NCI-H510A treated with DMSO at 0.1 percent for 48 hours (cell line): ENCODE measurements at regions not wholly inside any gene's neighbourhood (a gene's known extent, or its start where the extent isn't known, plus 50 kb on each side); places are given as distances from the start of the nearest gene placed in this dataset.
"Not testable (repeated sequence)": the region's sequence is repeated elsewhere in the genome, so short reads cannot be mapped to it uniquely, and the experiment has no call there.

ENCODE experiments used
- DNase-seq: peaks from one replicate; lab custom pipeline; 2025; lab: John Stamatoyannopoulos, UW

- not testable (repeated sequence) for DNase-seq
Measured at GRCh38 chr6:16039892-16040627, 88.8 kb upstream of the MYLIP start.

GRCh38 chr6:16038938-16039337, 89.9 kb upstream of the MYLIP start:
- DNase-seq: no peak

GRCh38 chr6:16035488-16036080, 93.3 kb upstream of the MYLIP start:
- DNase-seq: no peak

GRCh38 chr6:16033214-16033613, 95.7 kb upstream of the MYLIP start:
- no peak for DNase-seq

- no peak for DNase-seq
Measured at GRCh38 chr6:16031278-16031981, 97.5 kb upstream of the MYLIP start.

GRCh38 chr6:16028966-16029365, 99.9 kb upstream of the MYLIP start:
- no peak for DNase-seq

GRCh38 chr6:16020259-16020658, 108.6 kb upstream of the MYLIP start:
- no peak for DNase-seq

GRCh38 chr6:16019462-16019861, 109.4 kb upstream of the MYLIP start:
- DNase-seq: no peak

- DNase-seq: no peak
Measured at GRCh38 chr6:16018626-16019025, 110.3 kb upstream of the MYLIP start.

- not testable (repeated sequence) for DNase-seq
Measured at GRCh38 chr6:16014325-16014724, 114.6 kb upstream of the MYLIP start.

GRCh38 chr6:16007146-16007545, 121.7 kb upstream of the MYLIP start:
- no peak for DNase-seq

- DNase-seq: no peak
Measured at GRCh38 chr6:16006681-16007080, 122.2 kb upstream of the MYLIP start.

- DNase-seq: no peak
Measured at GRCh38 chr6:16004934-16005679, 123.8 kb upstream of the MYLIP start.

GRCh38 chr6:16003197-16003491, 125.7 kb upstream of the MYLIP start:
- no peak for DNase-seq

GRCh38 chr6:16002332-16003196, 126.3 kb upstream of the MYLIP start:
- DNase-seq: no peak

- DNase-seq: no peak
Measured at GRCh38 chr6:16001158-16001557, 127.7 kb upstream of the MYLIP start.

GRCh38 chr6:15999201-15999600, 129.7 kb upstream of the MYLIP start:
- no peak for DNase-seq

GRCh38 chr6:15997586-15998388, 131.1 kb upstream of the MYLIP start:
- no peak for DNase-seq

GRCh38 chr6:15996030-15996429, 132.9 kb upstream of the MYLIP start:
- no peak for DNase-seq

GRCh38 chr6:15995493-15995892, 133.4 kb upstream of the MYLIP start:
- no peak for DNase-seq
